ENCODE measurements at regions not wholly inside any gene's neighbourhood (a gene's known extent, or its start where the extent isn't known, plus 50 kb on each side); places are given as distances from the start of the nearest gene placed in this dataset.

- H3K9me1 ChIP-seq (ENCODE audit: insufficient read depth, low read length): no peaks in the 10 kb centered on the region
- H3K27ac ChIP-seq (ENCODE audit: insufficient read depth, low read length): no peak overlapping the region
- no TSS peak for BruUV-seq (replicated peaks)
- no peak overlapping the region for H3K14ac ChIP-seq (replicated peaks; ENCODE audit: low read depth, low read length)
- no CpG with 5 or more reads among the region's 3 CpGs for WGBS, 2 experiments (ENCODE audit: extremely low coverage in 2 of 2, insufficient read length in 1 of 2)
- H2AFZ ChIP-seq (replicated peaks; ENCODE audit: low read length, poor library complexity): no peak overlapping the region
- H4K91ac ChIP-seq (ENCODE audit: insufficient read depth, low read depth, low read length): no peak overlapping the region
- H3K18ac ChIP-seq (ENCODE audit: low read depth, low read length): no peak overlapping the region
- CTCF ChIA-PET: no interaction called here
- H3K56ac ChIP-seq (ENCODE audit: extremely low read depth, insufficient read depth, low read length): no peak overlapping the region
- no peak overlapping the region for H2BK15ac ChIP-seq (ENCODE audit: low read depth, low read length)
- no peak for ATAC-seq (ENCODE audit: low read depth)
- H3K4me1 ChIP-seq (ENCODE audit: control insufficient read depth, insufficient read depth, low read length): no peaks in the 10 kb centered on the region
- in situ Hi-C loops (cut with MboI; ENCODE audit: low sequenced_read_pairs) (no loop called here), dilution Hi-C loops (cut with HindIII; ENCODE audit: low sequenced_read_pairs, unreplicated experiment) (no loop called here), intact Hi-C loops (cut with micrococcal nuclease) (no loop called here)
- H2AK5ac ChIP-seq (ENCODE audit: low read depth, low read length): no peak overlapping the region
- no peak overlapping the region for H3K4me3 ChIP-seq (ENCODE audit: insufficient read depth, low read depth, low read length)
- H2BK5ac ChIP-seq (ENCODE audit: low read depth, low read length, poor library complexity, severe bottlenecking): no peak overlapping the region
- H3K36me3 ChIP-seq (ENCODE audit: control insufficient read depth, insufficient read depth, low read length): no peaks in the 10 kb centered on the region
- no peaks in the 10 kb centered on the region for H4K20me1 ChIP-seq (ENCODE audit: insufficient read depth, low read length)
- H3K9ac ChIP-seq (ENCODE audit: low read depth, low read length): no peak overlapping the region
- H3K79me1 ChIP-seq (ENCODE audit: low read depth in 1 of 2, low read length in 2 of 2): no peaks in the 10 kb centered on the region
- H2AK9ac ChIP-seq (replicated peaks; ENCODE audit: low read depth, low read length, poor library complexity): no peak overlapping the region
- no peaks in the 10 kb centered on the region for H3K9me3 ChIP-seq (ENCODE audit: control insufficient read depth, insufficient read depth, low read length)
- TF ChIP-seq RCOR1 (IDR thresholded peaks at IDR 0.05; ENCODE audit: insufficient replicate concordance, low read length): no peak
- TF ChIP-seq MXI1 (IDR thresholded peaks at IDR 0.05; ENCODE audit: borderline replicate concordance, low read depth, low read length): no peak
- TF ChIP-seq NFE2L2 (IDR thresholded peaks at IDR 0.05; ENCODE audit: low read depth, low read length): no peak
- TF ChIP-seq CHD1 (IDR thresholded peaks at IDR 0.05; ENCODE audit: low read depth, low read length): no peak
- TF ChIP-seq FOS (IDR thresholded peaks at IDR 0.05; ENCODE audit: low read depth, low read length): no peak
- no peak for TF ChIP-seq RAD21 (IDR thresholded peaks at IDR 0.05; ENCODE audit: low read length)
- no peak for TF ChIP-seq MAZ (IDR thresholded peaks at IDR 0.05; ENCODE audit: borderline replicate concordance, low read depth, low read length)
- no peak for TF ChIP-seq POLR2A (IDR thresholded peaks at IDR 0.05; ENCODE audit: low read depth, low read length)
- TF ChIP-seq SMC3 (IDR thresholded peaks at IDR 0.05; ENCODE audit: low read depth, low read length): no peak
- no peak for TF ChIP-seq BHLHE40 (IDR thresholded peaks at IDR 0.05; ENCODE audit: low read depth, low read length)
- no peak for TF ChIP-seq CTCF (conservative IDR thresholded peaks at IDR 0.05; ENCODE audit: low read depth, low read length)
- no peak for TF ChIP-seq CEBPB (IDR thresholded peaks at IDR 0.05; ENCODE audit: low read depth, low read length)
- no peak overlapping the region for H3K4ac ChIP-seq (ENCODE audit: low read depth, low read length)
- no peaks in the 10 kb centered on the region for H3K27me3 ChIP-seq (ENCODE audit: control insufficient read depth, insufficient read depth, low read length)
- H4K5ac ChIP-seq (ENCODE audit: low read depth, low read length): no peak overlapping the region
- DNase-seq: no peak
- H4K8ac ChIP-seq (ENCODE audit: low read depth in 2 of 2, low read length in 2 of 2): no peak overlapping the region
- H3K23ac ChIP-seq (ENCODE audit: low read depth, low read length): no peak overlapping the region
- H2BK120ac ChIP-seq (ENCODE audit: low read depth, low read length): no peak overlapping the region
- POLR2A ChIA-PET (ENCODE audit: unreplicated experiment): no interaction called here
- H3K4me2 ChIP-seq (ENCODE audit: low read depth, low read length): no peak overlapping the region
- no peak overlapping the region for H2BK20ac ChIP-seq (ENCODE audit: low read depth, low read length)
Observed at GRCh38 chr7:14960721-14961120, 58.2 kb upstream of the DGKB start.

Data from IMR-90 (cell line).